Stimulated activated CD4-positive, alpha-beta T cell treated with anti-CD3 and anti-CD28 coated beads, Interleukin-4, amount 100 ng/mL, for 24 hours (primary cell): ENCODE measurements at regions not wholly inside any gene's neighbourhood (a gene's known extent, or its start where the extent isn't known, plus 50 kb on each side); places are given as distances from the start of the nearest gene placed in this dataset.

Experiments used
- DNase-seq: peaks from one replicate; pipeline ENCODE4 v3.0.0-alpha.2; 2020

GRCh38 chrX:17206584-17206983 is 168.4 kb upstream of the NHS start:
- no peak for DNase-seq

GRCh38 chrX:17214962-17215361 is 160.0 kb upstream of the NHS start:
- DNase-seq, result no peak

GRCh38 chrX:17226736-17227135 is 148.3 kb upstream of the NHS start:
- DNase-seq, result no peak

GRCh38 chrX:17237146-17237545 is 137.9 kb upstream of the NHS start:
- DNase-seq, result no peak

GRCh38 chrX:17242470-17242869 is 132.5 kb upstream of the NHS start:
- DNase-seq, result peak; percentile 29

- DNase-seq, result no peak
Measured at GRCh38 chrX:17247144-17247543, 127.9 kb upstream of the NHS start.

GRCh38 chrX:17262123-17262522 is 112.9 kb upstream of the NHS start:
- no peak for DNase-seq

GRCh38 chrX:17266136-17266535 is 108.9 kb upstream of the NHS start:
- no peak for DNase-seq

GRCh38 chrX:17278961-17279360 is 96.0 kb upstream of the NHS start:
- no peak for DNase-seq

- DNase-seq, result no peak
Measured at GRCh38 chrX:17285983-17286382, 89.0 kb upstream of the NHS start.

- no peak for DNase-seq
Measured at GRCh38 chrX:17291171-17291900, 83.7 kb upstream of the NHS start.

GRCh38 chrX:17292111-17292527 is 82.9 kb upstream of the NHS start:
- DNase-seq, result no peak

GRCh38 chrX:17294561-17294960 is 80.4 kb upstream of the NHS start:
- DNase-seq, result no peak

GRCh38 chrX:17295791-17296190 is 79.2 kb upstream of the NHS start:
- no peak for DNase-seq

GRCh38 chrX:17298564-17298963 is 76.4 kb upstream of the NHS start:
- DNase-seq, result no peak

- DNase-seq, result no peak
Measured at GRCh38 chrX:17299206-17299605, 75.8 kb upstream of the NHS start.

- DNase-seq, result no peak
Measured at GRCh38 chrX:17323397-17323796, 51.6 kb upstream of the NHS start.
